ENCODE measurements at regions not wholly inside any gene's neighbourhood (a gene's known extent, or its start where the extent isn't known, plus 50 kb on each side); places are given as distances from the start of the nearest gene placed in this dataset.
"Not testable (repeated sequence)": the region's sequence is repeated elsewhere in the genome, so short reads cannot be mapped to it uniquely, and the experiment has no call there.

DNA sequence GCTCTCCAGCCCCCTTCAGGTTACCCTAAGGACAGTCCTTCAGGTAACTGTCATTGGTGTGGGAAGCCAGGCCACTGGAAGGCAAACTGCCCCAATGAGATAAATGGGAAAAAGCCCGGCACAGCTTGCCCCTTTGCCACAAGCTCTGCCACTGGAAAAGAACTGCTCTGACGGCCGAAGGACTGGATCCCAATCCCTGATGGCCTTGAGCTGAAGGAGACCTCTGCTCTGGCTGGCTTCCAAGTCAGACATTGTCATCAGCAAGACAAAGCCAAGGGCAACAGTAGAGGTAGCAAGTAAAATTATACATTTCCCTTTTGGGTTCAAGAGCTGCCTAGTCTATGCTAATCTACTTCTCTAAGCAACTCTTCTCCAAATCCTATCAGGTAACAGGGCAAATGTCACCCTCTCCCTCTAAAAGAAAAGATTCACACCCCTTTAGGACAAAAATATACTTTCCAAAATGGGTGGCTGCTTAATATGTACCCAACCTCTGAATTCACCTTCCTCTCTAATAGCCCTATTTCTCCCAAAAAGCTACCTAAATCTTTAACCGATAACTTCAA is 145.8 kb downstream of the ADSS2 start:
- DNase-seq (ENCODE audit: low spot score): no peak
- no peak for TF ChIP-seq CTCF (IDR thresholded peaks at IDR 0.05; ENCODE audit: borderline replicate concordance, control extremely low read depth, extremely low read depth, insufficient read depth, missing control alignments)
- in situ Hi-C loops (cut with MboI; ENCODE audit: low sequenced_read_pairs, unreplicated experiment): no loop called here

DNA sequence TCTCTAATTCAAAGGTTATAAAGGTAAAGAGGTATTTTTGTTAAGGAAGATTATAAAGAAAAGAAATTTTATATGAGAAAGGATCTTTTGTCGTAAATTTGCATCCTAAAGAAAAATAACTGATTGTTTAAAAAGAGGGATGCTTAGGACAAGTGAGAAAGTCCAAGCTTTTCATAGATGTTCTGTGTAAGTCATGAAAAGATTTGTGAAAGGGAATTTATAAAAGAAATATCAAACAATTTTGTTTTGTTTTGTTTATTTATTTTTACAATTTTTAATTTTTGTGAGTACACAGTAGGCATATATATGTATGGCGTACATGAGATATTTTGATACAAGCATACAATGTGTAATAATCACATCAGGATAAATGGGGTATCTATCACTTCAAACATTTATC is 145.2 kb downstream of the ADSS2 start:
- in situ Hi-C loops (cut with MboI; ENCODE audit: low sequenced_read_pairs, unreplicated experiment): no loop called here
- no peak for DNase-seq (ENCODE audit: low spot score)
- no peak for TF ChIP-seq CTCF (IDR thresholded peaks at IDR 0.05; ENCODE audit: borderline replicate concordance, control extremely low read depth, extremely low read depth, insufficient read depth, missing control alignments)

GRCh38 chr1:244309191-244309590 is 142.5 kb downstream of the ADSS2 start:
- DNase-seq (ENCODE audit: low spot score); in situ Hi-C loops (cut with MboI; ENCODE audit: low sequenced_read_pairs, unreplicated experiment): not testable (repeated sequence)

GRCh38 chr1:244311784-244312532 is 139.8 kb downstream of the ADSS2 start:
- in situ Hi-C loops (cut with MboI; ENCODE audit: low sequenced_read_pairs, unreplicated experiment): no loop called here
- DNase-seq (ENCODE audit: low spot score): no peak
- no peak for TF ChIP-seq CTCF (IDR thresholded peaks at IDR 0.05; ENCODE audit: borderline replicate concordance, control extremely low read depth, extremely low read depth, insufficient read depth, missing control alignments)

- DNase-seq (ENCODE audit: low spot score): no peak
- in situ Hi-C loops (cut with MboI; ENCODE audit: low sequenced_read_pairs, unreplicated experiment): no loop called here
Observed at GRCh38 chr1:244313346-244313745, 138.4 kb downstream of the ADSS2 start.

GRCh38 chr1:244314921-244315559 is 136.7 kb downstream of the ADSS2 start:
- TF ChIP-seq CTCF (IDR thresholded peaks at IDR 0.05; ENCODE audit: borderline replicate concordance, control extremely low read depth, extremely low read depth, insufficient read depth, missing control alignments): no peak
- no peak for DNase-seq (ENCODE audit: low spot score)
- in situ Hi-C loops (cut with MboI; ENCODE audit: low sequenced_read_pairs, unreplicated experiment): no loop called here

More at GRCh38 chr1:244313346-244313745, 138.4 kb downstream of the ADSS2 start:
- TF ChIP-seq CTCF (IDR thresholded peaks at IDR 0.05; ENCODE audit: borderline replicate concordance, control extremely low read depth, extremely low read depth, insufficient read depth, missing control alignments): no peak

DNA sequence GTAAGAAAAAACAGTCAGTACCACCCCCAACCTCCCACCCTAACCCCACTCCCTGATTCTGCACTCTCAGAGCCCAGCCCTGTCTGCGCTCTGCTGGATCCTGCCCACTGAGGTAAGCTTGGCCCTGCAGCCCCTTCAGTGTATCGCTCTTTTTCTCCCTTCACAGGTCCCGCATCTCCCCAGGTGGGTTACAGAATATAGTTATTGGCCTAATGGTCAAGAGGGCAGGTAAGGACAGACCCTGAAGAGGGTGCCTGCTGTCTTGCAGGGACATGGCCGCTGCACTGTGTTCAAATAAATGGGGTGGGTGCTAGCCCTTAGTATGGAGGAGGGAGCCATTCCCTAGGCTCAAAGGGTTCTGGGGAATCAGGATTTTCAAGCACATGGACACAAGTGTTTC is 135.7 kb downstream of the ADSS2 start:
- no peak for TF ChIP-seq CTCF (IDR thresholded peaks at IDR 0.05; ENCODE audit: borderline replicate concordance, control extremely low read depth, extremely low read depth, insufficient read depth, missing control alignments)
- DNase-seq (ENCODE audit: low spot score): no peak
- in situ Hi-C loops (cut with MboI; ENCODE audit: low sequenced_read_pairs, unreplicated experiment): no loop called here
